Thoracic aorta (tissue), 2 donors: ENCODE measurements at regions not wholly inside any gene's neighbourhood (a gene's known extent, or its start where the extent isn't known, plus 50 kb on each side); places are given as distances from the start of the nearest gene placed in this dataset.

Source experiments
- ATAC-seq: fragments of 150-250 bp; one replicate; pipeline ENCODE4 v1.8.0; 2017; ENCODE audit warnings: low read depth; ENCODE audit not compliant: insufficient number of reproducible peaks, low FRiP score
- DNase-seq: peaks from one replicate; pipeline ENCODE4 v3.0.0-alpha.2; 2020; ENCODE audit warnings: low spot score
- H3K27ac ChIP-seq, 2 donors: fragments of 200-600 bp; sonication (generic); 1 replicate in 1 of 2; 2 replicates in 1 of 2; pipeline ENCODE4 v1.5.1; 2016; ENCODE audit warnings: mild to moderate bottlenecking in 2 of 2, moderate library complexity in 2 of 2
- H3K27me3 ChIP-seq: fragments of 200-600 bp; sonication (generic); replicated peaks from 2 replicates; pipeline ENCODE4 v1.6.0; 2016; ENCODE audit warnings: mild to moderate bottlenecking; ENCODE audit not compliant: insufficient read depth
- H3K36me3 ChIP-seq: fragments of 200-600 bp; sonication (generic); one replicate; pipeline ENCODE4 v1.5.1; 2016
- H3K4me1 ChIP-seq, 2 donors: fragments of 200-600 bp; sonication (generic); 1 replicate in 1 of 2; 2 replicates in 1 of 2; pipeline versions ENCODE4 v1.5.1 to v1.6.0; 2016; ENCODE audit warnings: low read depth in 2 of 2, mild to moderate bottlenecking in 1 of 2; ENCODE audit not compliant: control insufficient read depth in 1 of 2
- H3K4me3 ChIP-seq: fragments of 200-600 bp; sonication (generic); 2 replicates; pipeline ENCODE4 v1.5.1; 2016; ENCODE audit warnings: mild to moderate bottlenecking
- H3K9me3 ChIP-seq: fragments of 200-600 bp; sonication (generic); 2 replicates; pipeline ENCODE4 v1.5.1; 2016
- TF ChIP-seq, protein P1 (sequence below): fragments of 200-600 bp; sonication (generic); IDR thresholded peaks from one replicate; pipeline ENCODE4 v1.5.1; 2019; ENCODE audit warnings: antibody characterized with exemption

DNA sequence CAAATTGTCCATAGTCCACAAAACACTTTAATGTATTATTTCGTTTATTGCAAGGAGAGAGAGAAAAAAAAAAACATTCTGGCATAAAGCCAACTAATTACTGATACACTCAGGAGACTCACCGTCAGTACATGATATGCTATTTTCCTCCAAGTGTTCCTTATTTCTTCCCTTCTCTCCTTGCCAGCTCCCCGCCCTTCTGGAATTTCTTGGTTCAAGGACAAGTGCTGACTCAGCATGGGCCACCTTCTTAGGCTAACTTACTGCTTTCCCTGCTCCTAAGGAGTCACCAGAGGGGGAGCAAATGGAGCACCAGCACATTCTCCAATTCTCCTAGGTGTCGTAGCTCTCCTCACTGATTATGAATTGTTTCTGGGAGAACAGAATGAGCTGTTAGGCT lies 133.8 kb upstream of the HDAC9 start:
- H3K36me3 ChIP-seq: no peaks in the 10 kb centered on the region
- TF ChIP-seq, protein P1, sequence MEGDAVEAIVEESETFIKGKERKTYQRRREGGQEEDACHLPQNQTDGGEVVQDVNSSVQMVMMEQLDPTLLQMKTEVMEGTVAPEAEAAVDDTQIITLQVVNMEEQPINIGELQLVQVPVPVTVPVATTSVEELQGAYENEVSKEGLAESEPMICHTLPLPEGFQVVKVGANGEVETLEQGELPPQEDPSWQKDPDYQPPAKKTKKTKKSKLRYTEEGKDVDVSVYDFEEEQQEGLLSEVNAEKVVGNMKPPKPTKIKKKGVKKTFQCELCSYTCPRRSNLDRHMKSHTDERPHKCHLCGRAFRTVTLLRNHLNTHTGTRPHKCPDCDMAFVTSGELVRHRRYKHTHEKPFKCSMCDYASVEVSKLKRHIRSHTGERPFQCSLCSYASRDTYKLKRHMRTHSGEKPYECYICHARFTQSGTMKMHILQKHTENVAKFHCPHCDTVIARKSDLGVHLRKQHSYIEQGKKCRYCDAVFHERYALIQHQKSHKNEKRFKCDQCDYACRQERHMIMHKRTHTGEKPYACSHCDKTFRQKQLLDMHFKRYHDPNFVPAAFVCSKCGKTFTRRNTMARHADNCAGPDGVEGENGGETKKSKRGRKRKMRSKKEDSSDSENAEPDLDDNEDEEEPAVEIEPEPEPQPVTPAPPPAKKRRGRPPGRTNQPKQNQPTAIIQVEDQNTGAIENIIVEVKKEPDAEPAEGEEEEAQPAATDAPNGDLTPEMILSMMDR: no peak
- no peaks in the 10 kb centered on the region for H3K4me1 ChIP-seq
- ATAC-seq (no peak), DNase-seq (no peak)
- H3K4me3 ChIP-seq: no peak overlapping the region
- H3K9me3 ChIP-seq: no peaks in the 10 kb centered on the region
- H3K27me3 ChIP-seq: no peaks in the 10 kb centered on the region
- H3K27ac ChIP-seq: no peak overlapping the region

DNA sequence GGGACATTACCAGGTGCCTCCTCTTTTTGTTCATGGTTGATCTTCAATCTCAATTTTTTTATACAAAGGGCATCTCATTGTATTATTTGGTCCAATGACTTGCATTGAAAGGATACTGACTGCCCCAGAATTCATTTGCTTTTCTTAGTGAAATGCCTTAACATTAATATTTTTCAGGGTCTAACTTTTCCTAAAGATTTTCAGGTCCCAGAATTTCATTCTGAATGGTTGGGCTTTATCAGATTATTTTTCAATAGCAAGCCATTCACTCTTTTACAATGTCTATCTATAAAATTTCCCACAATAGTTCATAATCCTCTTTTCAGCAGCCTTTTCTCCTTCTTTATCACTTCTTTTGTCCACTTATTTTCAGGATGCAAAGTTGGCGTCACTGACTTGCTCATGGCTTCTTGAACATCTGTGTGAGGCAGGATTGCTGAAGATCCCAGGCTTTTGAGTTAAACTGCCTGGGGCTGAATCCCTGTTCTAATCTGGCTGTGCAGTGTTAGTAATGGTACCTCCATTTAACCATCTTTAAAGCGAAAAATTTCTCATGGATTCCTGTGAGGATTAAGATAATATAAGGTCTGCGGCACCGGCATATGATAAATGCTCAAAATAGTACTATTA lies 131.7 kb upstream of the HDAC9 start:
- ATAC-seq (no peak), DNase-seq (no peak)
- no peak overlapping the region for H3K27ac ChIP-seq

DNA sequence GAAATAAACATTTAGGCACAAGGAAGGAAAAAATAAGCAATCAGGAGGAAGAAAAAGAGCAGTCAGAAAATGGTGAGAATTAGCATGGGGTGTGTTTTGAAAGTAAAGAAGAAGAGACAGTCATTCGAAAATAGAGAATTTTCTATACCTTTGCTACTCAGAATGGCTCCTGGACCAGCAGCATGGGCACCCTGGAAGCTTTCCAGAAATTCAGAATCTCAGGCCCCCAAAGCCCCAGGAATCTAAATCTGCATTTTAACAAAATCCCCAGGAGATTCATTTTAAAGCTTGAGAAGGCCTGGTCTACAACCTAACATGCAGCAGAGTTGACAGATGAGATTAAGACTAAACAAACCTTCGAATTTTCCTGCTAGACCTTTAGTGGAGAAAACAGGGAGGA lies 131.2 kb upstream of the HDAC9 start:
- no peak overlapping the region for H3K4me3 ChIP-seq
- H3K9me3 ChIP-seq: no peaks in the 10 kb centered on the region
- H3K27me3 ChIP-seq: no peaks in the 10 kb centered on the region
- DNase-seq (no peak), ATAC-seq (no peak)
- H3K27ac ChIP-seq: no peak overlapping the region
- no peaks in the 10 kb centered on the region for H3K36me3 ChIP-seq
- no peaks in the 10 kb centered on the region for H3K4me1 ChIP-seq
- TF ChIP-seq, protein P1: no peak

More for the DNA sequence above, 131.7 kb upstream of the HDAC9 start:
- no peaks in the 10 kb centered on the region for H3K36me3 ChIP-seq
- H3K4me1 ChIP-seq: no peaks in the 10 kb centered on the region
- TF ChIP-seq, protein P1: no peak
- no peaks in the 10 kb centered on the region for H3K9me3 ChIP-seq
- H3K27me3 ChIP-seq: no peaks in the 10 kb centered on the region
- no peak overlapping the region for H3K4me3 ChIP-seq

DNA sequence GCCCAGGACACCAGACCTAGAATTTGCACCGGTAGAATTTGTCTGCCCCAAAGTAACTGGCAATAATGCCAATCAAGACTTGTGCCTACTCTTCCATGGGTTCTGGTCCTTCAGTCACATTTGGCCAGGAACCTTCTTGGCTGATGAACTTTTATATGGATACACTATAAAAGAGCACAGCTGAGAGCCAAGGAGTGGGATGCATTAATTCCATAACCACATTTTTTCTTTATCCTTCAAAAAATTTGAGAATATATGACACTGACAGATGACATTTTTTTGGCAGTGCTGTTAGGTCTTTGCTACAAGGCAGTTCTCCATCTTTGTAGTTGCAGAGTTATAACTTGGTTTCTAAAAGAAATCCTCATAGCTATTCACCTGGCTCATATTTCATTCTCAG lies 129.2 kb upstream of the HDAC9 start:
- Histone ChIP-seq H3K27ac (no peak overlapping the region), H3K4me1 (no peaks in the 10 kb centered on the region), H3K27me3 (no peaks in the 10 kb centered on the region), H3K4me3 (no peak overlapping the region), H3K36me3 (no peaks in the 10 kb centered on the region), H3K9me3 (no peaks in the 10 kb centered on the region)
- no peak for DNase-seq
- no peak for ATAC-seq
- TF ChIP-seq, protein P1: no peak

DNA sequence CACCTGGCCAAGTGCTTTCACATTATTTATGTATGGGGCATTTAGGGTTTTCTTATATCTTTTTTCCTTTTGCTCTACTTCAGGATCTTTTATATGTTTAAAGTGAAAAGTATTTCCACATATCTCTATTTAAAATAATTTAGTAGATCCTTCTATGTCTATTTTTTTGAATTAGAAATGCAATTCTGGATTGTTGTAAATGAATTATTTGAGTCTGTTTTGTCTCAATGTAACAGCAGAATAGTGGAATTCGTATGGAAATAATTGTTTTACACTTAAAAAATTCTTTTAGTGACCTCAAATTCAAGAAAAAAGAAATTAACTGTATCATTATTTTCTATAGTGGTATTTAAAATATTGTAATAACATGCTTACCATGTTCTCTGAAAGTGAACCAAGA lies 126.5 kb upstream of the HDAC9 start:
- Histone ChIP-seq H3K27me3 (no peaks in the 10 kb centered on the region), H3K36me3 (no peaks in the 10 kb centered on the region), H3K27ac (no peak overlapping the region), H3K4me1 (no peaks in the 10 kb centered on the region), H3K4me3 (no peak overlapping the region), H3K9me3 (no peaks in the 10 kb centered on the region)
- TF ChIP-seq, protein P1: no peak
- no peak for ATAC-seq
- DNase-seq: no peak
